Panc1 (cell line): ENCODE measurements at regions not wholly inside any gene's neighbourhood (a gene's known extent, or its start where the extent isn't known, plus 50 kb on each side); places are given as distances from the start of the nearest gene placed in this dataset.

Source experiments
- ATAC-seq: fragments of 200-7000 bp; cut with Tn5 transposase; 2 replicates; pipeline ENCODE4 v1.9.1; 2020; ENCODE audit warnings: mild to moderate bottlenecking, moderate library complexity
- BruUV-seq: library from RNA; stranded (reverse); fragments of 400-500 nt; replicated peaks from 2 replicates; lab custom pipeline; 2021; lab: Mats Ljungman, UMichigan
- CTCF ChIA-PET: fragments of 300-600 bp; sonication (Branson Sonifier 250); formaldehyde crosslinking; loops from one replicate; lab custom pipeline; 2022; ENCODE audit warnings: antibody characterized with exemption; lab: Charles Lee
- POLR2A ChIA-PET: fragments of 300-600 bp; sonication (Branson Sonifier 250); formaldehyde crosslinking; loops from one replicate; lab custom pipeline; 2022; ENCODE audit warnings: antibody characterized with exemption; lab: Charles Lee
- DNase-seq: peaks from one replicate; pipeline ENCODE4 v3.0.0-alpha.2; 2010; ENCODE audit warnings: low read depth, low spot score
- H3K27ac ChIP-seq: 2 replicates; pipeline ENCODE4 v1.5.1; 2011; ENCODE audit warnings: mild to moderate bottlenecking, low read length, inconsistent platforms
- H3K27me3 ChIP-seq: fragments of 200-500 bp; sonication (Bioruptor generic); 2 replicates; pipeline ENCODE4 v1.6.0; 2014; ENCODE audit warnings: low read length, inconsistent platforms; ENCODE audit not compliant: control insufficient read depth, insufficient read depth
- H3K36me3 ChIP-seq: fragments of 200-500 bp; sonication (Bioruptor generic); 2 replicates; pipeline ENCODE4 v1.5.1; 2014; ENCODE audit warnings: inconsistent platforms, mild to moderate bottlenecking, low read length, moderate library complexity; ENCODE audit not compliant: control insufficient read depth, insufficient read depth
- H3K4me1 ChIP-seq: 2 replicates; pipeline ENCODE4 v1.5.1; 2011; ENCODE audit warnings: inconsistent platforms, mild to moderate bottlenecking, low read length, moderate library complexity; ENCODE audit not compliant: control insufficient read depth, insufficient read depth
- H3K4me3 ChIP-seq, 2 experiments: 2 replicates each; pipeline ENCODE4 v1.5.1; 2011 to 2012; ENCODE audit warnings: low read depth in 2 of 2, low read length in 2 of 2, mild to moderate bottlenecking in 2 of 2, inconsistent platforms in 1 of 2, moderate library complexity in 1 of 2
- H3K9me3 ChIP-seq: fragments of 200-500 bp; sonication (Bioruptor generic); 2 replicates; pipeline ENCODE4 v1.5.1; 2014; ENCODE audit warnings: low read depth, mild to moderate bottlenecking, inconsistent platforms, low read length, moderate library complexity; ENCODE audit not compliant: control insufficient read depth, insufficient read depth
- POLR2AphosphoS5 ChIP-seq: IDR thresholded peaks from 2 replicates; pipeline ENCODE4 v1.6.1; 2012; ENCODE audit warnings: mild to moderate bottlenecking, low read depth, low read length, moderate library complexity
- SIN3A ChIP-seq: IDR thresholded peaks from 2 replicates; pipeline ENCODE4 v1.6.1; 2012; ENCODE audit warnings: low read depth, mild to moderate bottlenecking, low read length, moderate library complexity, borderline replicate concordance; ENCODE audit not compliant: insufficient read depth
- TCF7L2 ChIP-seq: IDR thresholded peaks from 2 replicates; pipeline ENCODE4 v1.6.1; 2011; ENCODE audit warnings: mild to moderate bottlenecking, low read depth, low read length, inconsistent platforms
- in situ Hi-C: cut with HindIII; loops from 2 replicates; pipeline ENCODE4 v1.10.0; 2016; ENCODE audit warnings: low sequenced_read_pairs, low pct_unique_long_range_greater_than_20kb
- intact Hi-C: fragments of 100-400 bp; cut with micrococcal nuclease; formaldehyde crosslinking; loops from one replicate; pipeline ENCODE4 v1.10.0; 2022; ENCODE audit not compliant: unreplicated experiment
- TF ChIP-seq, protein P1 (sequence below): fragments of 450-650 bp; IDR thresholded peaks from 2 replicates; pipeline ENCODE4 v1.5.1; 2017; ENCODE audit warnings: mild to moderate bottlenecking
- TF ChIP-seq, protein P2 (sequence below), 2 experiments: IDR thresholded peaks; 2 replicates each; pipeline ENCODE4 v1.6.1; 2011 to 2012; ENCODE audit warnings: low read depth in 2 of 2, control low read depth in 1 of 2, low read length in 1 of 2, mild to moderate bottlenecking in 1 of 2, moderate library complexity in 1 of 2; ENCODE audit not compliant: insufficient read depth in 1 of 2

DNA sequence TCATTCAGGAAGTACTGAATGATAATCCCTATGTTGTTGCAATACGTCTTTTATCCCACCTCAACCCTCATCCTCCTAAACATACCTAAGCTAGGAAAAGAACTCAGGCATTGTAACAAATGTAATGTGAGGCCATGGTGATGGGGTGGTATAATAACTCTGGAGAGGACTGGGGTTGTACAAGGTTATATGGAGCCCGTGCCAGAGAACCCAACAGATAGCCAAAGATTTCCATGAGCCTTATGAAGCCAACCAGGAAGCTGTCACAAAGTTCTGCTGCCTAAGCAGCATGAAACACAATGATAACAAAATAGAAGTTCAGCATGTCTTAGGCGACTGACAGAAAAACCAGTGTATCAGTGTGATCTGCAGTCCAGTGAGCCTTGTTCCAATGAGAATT is 394.1 kb upstream of the NBEA start:
- in situ Hi-C loops = no loop called here
- BruUV-seq = no TSS peak

DNA sequence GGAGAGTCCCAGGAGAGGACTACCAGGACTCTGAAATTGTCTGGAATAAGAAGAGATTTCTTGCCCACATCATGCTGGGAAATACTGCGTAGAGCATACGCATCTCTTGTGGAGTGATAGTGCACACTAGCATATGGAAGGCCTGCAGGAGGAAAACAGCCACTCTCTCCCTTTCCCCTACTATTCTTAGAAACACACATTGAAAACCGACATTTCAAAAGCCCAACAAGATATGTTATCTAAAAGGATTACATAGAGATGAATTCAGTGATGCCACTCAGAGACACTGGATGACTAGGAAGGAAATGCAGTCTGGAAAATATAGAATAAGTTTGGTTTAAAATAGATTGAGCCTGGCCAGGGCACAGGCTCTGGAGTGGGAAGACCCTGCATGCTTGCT is 388.7 kb upstream of the NBEA start:
- in situ Hi-C loops = no loop called here
- Histone ChIP-seq H3K9me3 (no peaks in the 10 kb centered on the region), H3K4me1 (no peaks in the 10 kb centered on the region), H3K4me3 (no peak overlapping the region), H3K27me3 (no peaks in the 10 kb centered on the region), H3K36me3 (no peaks in the 10 kb centered on the region), H3K27ac (no peak overlapping the region)
- POLR2A ChIA-PET = no interaction called here
- intact Hi-C loops = no loop called here
- TF ChIP-seq TCF7L2 = no peak
- CTCF ChIA-PET = no interaction called here
- DNase-seq (no peak), ATAC-seq (no peak)
- BruUV-seq = no TSS peak

More for the DNA sequence above, 394.1 kb upstream of the NBEA start:
- H3K9me3 ChIP-seq = no peaks in the 10 kb centered on the region
- no peak for DNase-seq
- TF ChIP-seq, protein P1, sequence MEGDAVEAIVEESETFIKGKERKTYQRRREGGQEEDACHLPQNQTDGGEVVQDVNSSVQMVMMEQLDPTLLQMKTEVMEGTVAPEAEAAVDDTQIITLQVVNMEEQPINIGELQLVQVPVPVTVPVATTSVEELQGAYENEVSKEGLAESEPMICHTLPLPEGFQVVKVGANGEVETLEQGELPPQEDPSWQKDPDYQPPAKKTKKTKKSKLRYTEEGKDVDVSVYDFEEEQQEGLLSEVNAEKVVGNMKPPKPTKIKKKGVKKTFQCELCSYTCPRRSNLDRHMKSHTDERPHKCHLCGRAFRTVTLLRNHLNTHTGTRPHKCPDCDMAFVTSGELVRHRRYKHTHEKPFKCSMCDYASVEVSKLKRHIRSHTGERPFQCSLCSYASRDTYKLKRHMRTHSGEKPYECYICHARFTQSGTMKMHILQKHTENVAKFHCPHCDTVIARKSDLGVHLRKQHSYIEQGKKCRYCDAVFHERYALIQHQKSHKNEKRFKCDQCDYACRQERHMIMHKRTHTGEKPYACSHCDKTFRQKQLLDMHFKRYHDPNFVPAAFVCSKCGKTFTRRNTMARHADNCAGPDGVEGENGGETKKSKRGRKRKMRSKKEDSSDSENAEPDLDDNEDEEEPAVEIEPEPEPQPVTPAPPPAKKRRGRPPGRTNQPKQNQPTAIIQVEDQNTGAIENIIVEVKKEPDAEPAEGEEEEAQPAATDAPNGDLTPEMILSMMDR = no peak
- TF ChIP-seq TCF7L2 (no peak), POLR2AphosphoS5 (no peak), SIN3A (no peak)
- TF ChIP-seq, protein P2, sequence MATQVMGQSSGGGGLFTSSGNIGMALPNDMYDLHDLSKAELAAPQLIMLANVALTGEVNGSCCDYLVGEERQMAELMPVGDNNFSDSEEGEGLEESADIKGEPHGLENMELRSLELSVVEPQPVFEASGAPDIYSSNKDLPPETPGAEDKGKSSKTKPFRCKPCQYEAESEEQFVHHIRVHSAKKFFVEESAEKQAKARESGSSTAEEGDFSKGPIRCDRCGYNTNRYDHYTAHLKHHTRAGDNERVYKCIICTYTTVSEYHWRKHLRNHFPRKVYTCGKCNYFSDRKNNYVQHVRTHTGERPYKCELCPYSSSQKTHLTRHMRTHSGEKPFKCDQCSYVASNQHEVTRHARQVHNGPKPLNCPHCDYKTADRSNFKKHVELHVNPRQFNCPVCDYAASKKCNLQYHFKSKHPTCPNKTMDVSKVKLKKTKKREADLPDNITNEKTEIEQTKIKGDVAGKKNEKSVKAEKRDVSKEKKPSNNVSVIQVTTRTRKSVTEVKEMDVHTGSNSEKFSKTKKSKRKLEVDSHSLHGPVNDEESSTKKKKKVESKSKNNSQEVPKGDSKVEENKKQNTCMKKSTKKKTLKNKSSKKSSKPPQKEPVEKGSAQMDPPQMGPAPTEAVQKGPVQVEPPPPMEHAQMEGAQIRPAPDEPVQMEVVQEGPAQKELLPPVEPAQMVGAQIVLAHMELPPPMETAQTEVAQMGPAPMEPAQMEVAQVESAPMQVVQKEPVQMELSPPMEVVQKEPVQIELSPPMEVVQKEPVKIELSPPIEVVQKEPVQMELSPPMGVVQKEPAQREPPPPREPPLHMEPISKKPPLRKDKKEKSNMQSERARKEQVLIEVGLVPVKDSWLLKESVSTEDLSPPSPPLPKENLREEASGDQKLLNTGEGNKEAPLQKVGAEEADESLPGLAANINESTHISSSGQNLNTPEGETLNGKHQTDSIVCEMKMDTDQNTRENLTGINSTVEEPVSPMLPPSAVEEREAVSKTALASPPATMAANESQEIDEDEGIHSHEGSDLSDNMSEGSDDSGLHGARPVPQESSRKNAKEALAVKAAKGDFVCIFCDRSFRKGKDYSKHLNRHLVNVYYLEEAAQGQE (IDR thresholded peaks at IDR 0.05; ENCODE audit: insufficient read depth in 1 of 2, low read depth in 2 of 2, low read length in 1 of 2) = no peak
- ChIA-PET CTCF (no interaction called here), POLR2A (no interaction called here)
- no peak overlapping the region for H3K27ac ChIP-seq
- H3K4me3 ChIP-seq = no peak overlapping the region
- H3K4me1 ChIP-seq = no peaks in the 10 kb centered on the region
- H3K36me3 ChIP-seq = no peaks in the 10 kb centered on the region
- intact Hi-C loops = no loop called here
- H3K27me3 ChIP-seq = no peaks in the 10 kb centered on the region
- ATAC-seq = no peak

DNA sequence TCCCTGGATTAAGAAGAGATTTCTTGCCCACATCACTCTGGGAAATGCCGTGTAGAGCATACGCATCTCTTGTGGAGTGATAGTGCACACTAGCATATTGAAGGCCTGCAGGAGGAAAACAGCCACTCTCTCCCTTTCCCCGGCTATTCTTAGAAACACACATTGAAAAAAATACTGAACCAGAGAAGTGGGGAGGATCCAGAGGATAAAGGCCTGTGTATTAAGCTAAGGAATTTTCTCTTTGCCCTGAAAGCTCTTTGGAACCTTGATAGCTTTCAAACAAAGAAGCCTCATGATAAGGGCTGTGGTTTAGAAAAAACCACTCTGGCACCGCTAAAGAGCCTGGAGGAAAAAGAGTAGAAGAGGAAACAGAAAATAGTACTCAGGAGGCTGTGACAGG is 386.1 kb upstream of the NBEA start:
- no peak for TF ChIP-seq POLR2AphosphoS5
- no peak for TF ChIP-seq SIN3A
- TF ChIP-seq, protein P1 = no peak
- Histone ChIP-seq H3K4me3 (no peak overlapping the region), H3K9me3 (no peaks in the 10 kb centered on the region), H3K4me1 (no peaks in the 10 kb centered on the region), H3K27ac (no peak overlapping the region), H3K27me3 (no peaks in the 10 kb centered on the region), H3K36me3 (no peaks in the 10 kb centered on the region)
- BruUV-seq = no TSS peak
- POLR2A ChIA-PET = no interaction called here
- DNase-seq (no peak), ATAC-seq (no peak)
- intact Hi-C loops (no loop called here), in situ Hi-C loops (no loop called here)
- CTCF ChIA-PET = no interaction called here
